HG03460 (cell line): ENCODE measurements at regions not wholly inside any gene's neighbourhood (a gene's known extent, or its start where the extent isn't known, plus 50 kb on each side); places are given as distances from the start of the nearest gene placed in this dataset.
"Not testable (repeated sequence)": the region's sequence is repeated elsewhere in the genome, so short reads cannot be mapped to it uniquely, and the experiment has no call there.

Source experiments
- ATAC-seq: cut with Tn5 transposase; IDR thresholded peaks from one replicate; pipeline ENCODE4 v1.9.1; 2021; ENCODE audit not compliant: unreplicated experiment

DNA sequence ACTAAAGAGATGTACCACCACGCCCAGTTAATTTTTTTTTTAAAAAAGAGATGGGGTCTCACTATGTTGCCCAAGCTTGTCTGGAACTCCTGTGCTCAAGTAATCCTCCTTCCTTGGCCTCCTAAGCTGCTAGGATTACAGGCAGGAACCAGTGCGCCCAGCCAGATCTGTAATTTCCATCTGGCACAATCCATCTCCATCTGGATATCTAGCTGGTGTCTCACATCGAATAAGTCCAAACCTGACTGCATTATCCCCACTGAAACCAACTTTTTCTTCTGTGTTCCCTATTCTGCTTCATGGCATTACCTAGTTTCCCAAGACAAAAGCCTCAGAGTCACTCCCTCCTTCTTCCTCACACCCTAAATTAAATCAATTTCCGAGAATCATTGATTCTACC is 125.8 kb upstream of the TEX13C start:
- ATAC-seq, result no peak

DNA sequence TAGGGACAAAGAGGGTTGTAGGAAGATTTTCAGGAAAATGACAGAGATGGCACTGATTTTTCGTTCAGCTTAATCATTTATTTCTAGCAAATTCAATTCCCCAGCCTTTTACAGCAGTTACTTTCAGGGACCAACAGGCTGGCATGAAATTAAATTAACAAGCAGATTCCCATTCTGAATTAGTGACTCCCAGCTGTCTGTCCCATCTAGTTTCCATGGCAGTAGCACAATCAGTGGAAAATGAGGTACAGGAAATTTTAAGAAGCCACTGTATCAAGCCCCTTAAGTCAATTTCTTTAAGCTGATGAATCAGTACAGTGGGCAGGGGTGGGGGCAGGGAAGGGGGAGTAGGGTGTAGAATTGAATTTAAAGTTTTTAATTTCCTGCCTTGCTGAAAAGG is 121.1 kb upstream of the TEX13C start:
- no peak for ATAC-seq

DNA sequence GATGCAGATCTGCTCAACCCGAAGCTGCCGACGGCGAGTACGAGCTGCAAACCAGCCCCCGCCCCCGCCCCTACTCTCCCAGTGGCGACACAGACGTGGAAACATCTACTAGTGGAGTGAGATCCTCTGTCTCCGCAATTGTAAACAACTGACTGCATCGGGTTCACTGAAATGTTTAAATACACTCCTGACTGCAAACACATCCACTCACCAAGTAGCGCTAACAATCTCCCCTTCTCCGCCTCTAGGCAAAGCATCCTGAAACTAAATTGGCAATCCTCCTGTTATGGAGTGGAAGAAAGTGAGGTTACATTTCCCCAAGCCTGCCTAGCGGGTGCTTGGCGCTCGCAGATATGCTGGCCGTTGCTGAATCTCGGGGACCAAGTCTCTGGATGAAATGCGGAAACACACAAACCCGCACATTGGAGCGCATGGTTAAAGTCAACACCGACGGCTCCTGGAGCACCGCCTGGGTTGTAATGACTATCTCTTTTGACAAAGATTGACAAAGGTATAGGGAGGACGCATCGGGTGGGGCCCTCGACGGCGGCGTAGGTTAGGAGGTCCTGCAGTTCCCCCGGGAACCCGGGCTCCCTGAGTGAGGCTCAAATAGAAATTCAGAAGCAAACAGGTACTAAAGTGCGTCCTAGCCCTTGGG is 117.0 kb upstream of the TEX13C start:
- ATAC-seq, result no peak

DNA sequence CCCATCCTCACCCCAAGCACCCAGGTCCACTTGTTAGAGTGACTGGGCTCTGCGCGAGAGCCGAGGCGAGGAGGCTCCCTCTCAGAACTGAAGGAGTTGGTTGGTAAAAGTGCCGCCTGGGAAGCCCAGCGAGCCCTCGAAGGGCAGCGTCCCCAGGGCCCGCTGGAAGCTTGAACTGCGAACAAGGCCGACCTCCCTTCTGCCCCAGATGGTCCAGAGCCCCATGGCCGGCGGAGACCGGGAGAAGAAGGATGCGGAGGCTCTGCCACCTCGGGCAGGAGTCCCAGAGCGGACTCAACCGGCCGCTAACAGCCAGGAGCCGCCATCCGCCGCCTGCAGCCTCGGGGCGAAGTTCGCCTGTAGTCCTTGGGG is 116.3 kb upstream of the TEX13C start:
- no peak for ATAC-seq

DNA sequence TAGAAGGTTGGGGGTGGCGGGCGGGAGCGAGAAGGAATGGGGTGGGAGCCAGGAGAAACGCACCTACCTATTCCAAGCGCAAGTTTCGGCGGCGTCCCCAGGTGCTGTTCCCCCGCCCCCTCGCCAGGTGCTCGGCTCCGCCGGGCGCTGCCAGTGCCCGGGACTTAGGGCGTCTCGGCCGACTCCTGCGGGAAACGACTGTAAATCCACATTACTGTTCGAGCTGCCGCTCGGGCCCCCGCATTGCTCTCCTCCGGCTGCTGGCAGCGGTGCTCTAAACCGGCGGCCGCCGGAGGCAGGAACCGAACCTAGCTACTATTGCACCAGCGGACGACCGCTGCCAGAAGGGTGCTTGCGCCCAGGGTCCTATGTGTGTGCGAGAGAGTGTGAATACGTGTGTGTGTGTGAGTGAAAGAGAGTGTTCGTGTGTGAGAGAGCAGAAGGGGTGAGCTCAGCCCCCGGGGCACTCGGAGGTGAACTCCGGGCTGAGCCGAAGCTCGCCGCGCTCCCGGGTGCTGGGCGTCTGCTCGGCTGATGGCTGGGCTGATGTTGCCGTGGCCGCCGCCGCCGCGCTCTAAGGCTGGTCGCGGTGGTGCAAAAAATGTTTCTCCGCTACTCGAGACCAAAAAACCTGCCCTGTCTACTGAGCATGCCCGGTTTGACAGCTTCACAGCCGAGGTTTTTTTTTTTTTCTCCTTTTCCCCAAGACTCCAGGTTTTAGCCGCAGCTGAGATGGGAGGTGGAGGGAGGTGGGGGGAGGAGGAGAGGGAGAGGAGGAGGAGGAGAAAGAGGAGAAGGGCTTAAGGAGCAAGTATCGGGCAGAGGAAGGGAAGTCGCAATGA is 115.7 kb upstream of the TEX13C start:
- ATAC-seq, result no peak

DNA sequence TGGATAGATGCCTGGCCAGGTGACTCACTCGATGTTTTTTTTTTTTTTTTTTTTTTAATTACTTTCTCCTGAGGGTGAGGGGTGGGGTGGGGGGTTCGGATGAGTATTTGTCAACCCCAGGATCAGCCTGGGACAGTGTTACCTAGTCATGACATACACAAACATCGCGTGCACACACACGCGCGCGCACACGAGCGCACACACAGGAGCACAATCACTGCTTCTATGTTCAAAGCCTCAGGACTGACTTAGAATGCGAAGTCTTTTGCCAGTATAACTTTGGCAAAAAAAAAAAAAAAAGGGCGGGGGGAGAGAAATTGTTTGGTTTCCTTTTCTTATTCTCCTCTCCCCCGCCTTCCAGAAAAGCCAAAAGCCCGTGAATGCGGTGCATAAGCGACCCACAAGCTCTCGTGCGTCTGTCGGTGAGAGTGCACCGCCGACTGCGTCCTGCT is 115.0 kb upstream of the TEX13C start:
- ATAC-seq, result no peak

DNA sequence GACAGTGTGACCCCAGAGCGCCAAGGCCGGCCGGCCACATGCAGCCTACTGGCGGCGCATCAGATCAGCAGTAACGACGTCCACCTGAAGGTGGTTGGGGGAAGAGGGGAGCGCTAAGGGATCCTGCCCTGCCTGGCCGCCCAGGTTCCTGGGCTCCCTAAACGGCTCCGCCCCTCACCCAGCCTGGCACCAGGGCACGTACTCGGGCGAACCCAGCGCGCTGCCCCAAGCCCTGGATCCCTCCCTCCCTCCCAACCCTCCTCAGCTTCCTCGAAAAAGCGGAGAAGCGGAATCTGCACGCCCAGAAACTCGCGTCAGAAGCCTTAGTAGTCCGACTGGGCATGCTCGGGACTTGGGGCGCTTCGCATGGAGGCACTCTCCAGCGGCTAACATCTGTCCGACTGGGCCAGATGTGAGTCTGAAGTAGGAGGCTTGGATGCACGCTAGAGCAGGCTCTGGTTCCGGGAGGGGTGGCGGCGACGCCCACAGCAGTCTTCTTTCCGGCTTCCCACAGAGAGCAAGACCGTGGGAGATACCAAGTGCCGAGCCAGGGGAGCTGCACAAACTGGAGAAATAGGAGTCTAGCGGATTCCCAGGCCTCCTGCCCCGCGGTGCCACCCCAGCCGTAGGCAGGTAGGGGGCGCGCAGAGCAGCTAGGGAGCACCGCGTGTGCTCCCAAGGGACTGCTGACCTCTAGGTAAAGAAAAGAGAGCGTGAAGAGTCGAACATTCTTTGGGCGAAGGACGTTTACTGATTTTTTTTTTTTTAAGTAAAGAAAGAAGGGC is 114.3 kb upstream of the TEX13C start:
- no peak for ATAC-seq

DNA sequence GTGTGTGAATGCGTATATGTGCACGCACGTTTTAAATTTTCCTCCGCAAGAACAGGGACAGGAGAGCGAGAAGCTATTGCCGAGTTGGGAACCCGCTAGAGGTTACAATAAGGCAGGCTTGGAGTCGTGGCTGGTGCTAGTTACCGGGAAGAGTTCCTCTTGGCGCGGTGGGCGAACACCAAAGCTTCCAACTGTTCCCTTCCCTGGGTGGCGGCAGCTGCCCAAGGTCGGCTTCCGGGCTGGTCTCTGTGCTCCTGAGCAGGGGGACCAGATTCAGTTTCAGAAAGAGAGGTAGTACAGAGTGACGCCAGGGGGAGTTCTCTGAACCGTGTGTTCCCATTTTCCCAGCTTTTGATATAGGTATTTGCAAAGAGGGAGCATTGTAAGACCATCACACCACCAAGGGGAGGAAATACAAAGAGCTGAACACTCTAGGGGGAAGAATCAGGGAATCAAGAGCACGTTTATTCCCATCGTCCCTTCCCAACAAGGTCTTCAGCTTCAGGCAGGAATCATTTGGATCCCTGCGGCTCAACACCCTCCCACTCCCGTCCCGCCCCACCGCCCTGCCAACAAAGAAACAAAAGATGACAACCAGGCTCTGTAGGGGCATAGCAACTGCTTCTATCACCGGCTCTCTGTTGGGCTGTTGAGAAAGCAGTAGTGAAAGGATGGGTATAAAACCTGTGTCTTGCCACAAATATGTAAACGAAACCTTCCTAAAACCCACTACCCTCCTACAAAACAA is 113.6 kb upstream of the TEX13C start:
- ATAC-seq, result no peak

DNA sequence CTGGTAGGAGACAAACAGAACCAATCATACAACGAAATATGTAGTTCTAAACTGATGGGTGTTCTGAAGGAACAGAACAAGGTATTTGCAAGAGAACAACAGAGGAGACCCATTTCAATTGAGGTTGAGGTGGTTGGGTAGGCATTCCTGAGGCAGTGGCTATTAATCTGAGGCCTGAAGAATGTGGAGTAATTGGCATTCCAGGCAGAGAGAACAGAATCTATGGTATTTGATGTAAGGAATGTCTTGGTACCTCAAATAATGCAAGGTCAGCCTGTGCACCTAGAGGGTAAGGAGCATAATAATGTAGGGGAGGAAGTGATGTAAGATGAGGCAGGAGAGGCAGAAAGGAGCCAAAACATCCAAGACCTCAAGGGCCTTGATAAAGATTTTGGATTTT is 109.5 kb upstream of the TEX13C start:
- ATAC-seq, result no peak

DNA sequence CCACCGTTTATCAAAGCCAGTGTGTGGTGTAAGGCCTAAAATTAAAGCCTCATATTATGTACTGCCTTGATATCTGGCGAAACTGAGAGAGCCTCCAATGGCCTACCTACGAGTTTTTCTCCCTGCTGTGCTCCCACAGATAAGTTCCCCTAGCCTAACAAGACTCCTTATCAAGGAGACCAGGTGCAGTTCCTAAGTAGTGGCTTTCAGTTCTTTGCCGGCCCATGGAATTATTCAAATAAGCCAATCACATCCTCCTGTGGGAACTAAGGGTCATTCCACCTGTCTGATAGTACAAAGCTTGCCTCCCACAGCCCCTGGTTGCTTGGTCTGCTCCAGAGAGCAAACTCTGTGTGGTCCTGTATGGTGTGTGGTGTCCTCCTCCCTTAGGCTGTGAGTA is 99.8 kb upstream of the TEX13C start:
- no peak for ATAC-seq

DNA sequence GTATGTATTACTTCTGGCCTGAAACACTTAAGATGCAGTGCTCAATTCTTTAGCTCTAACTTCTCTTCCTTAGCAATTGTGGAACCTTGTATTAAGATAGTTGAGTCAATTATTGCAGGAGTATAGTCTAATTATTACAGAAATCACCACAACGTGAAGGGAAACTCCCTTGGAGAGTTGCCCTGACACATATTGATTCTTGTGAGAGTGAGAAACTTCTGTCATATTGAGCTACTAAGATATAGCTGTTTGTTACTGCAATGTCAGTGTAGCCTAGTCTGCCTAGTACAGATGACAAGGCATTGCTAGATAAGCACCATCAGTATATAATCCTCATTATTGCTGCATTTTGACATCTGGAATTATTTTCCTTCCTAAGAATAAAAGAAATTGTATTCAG is 82.7 kb upstream of the TEX13C start:
- no peak for ATAC-seq

DNA sequence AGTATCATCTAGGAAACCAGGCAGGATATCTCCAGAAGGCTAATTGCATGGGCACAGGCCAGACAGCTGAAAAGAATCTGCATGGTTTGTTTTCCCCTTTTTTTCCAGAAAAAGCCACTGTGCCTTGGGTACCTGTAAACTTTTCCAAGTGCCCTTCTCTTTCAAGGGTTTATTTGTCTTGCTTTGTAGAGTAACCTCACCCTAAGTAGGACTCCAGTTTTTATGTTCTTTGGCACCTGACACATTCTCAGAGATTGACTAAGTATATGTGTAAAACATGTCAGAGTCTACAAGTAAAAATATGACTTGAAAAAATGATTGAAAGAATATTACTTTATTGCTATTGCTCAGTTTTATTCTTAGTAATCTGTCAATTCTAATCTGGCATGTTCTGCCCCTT is 70.7 kb upstream of the TEX13C start:
- no peak for ATAC-seq

DNA sequence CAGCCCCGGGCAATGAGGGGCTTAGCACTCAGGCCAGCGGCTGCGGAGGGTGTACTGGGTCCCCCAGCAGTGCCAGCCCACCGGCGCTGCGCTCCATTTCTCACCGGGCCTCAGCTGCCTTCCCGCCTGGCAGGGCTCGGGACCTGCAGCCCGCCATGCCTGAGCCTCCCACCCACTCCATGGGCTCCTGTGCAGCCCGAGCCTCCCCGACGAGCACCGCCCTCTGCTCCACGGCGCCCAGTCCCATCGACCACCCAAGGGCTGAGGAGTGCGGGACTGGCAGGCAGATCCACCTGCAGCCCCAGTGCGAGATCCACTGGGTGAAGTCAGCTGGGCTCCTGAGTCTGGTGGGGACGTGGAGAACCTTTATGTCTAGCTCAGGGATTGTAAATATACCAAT is 63.9 kb upstream of the TEX13C start:
- not testable (repeated sequence) for ATAC-seq

DNA sequence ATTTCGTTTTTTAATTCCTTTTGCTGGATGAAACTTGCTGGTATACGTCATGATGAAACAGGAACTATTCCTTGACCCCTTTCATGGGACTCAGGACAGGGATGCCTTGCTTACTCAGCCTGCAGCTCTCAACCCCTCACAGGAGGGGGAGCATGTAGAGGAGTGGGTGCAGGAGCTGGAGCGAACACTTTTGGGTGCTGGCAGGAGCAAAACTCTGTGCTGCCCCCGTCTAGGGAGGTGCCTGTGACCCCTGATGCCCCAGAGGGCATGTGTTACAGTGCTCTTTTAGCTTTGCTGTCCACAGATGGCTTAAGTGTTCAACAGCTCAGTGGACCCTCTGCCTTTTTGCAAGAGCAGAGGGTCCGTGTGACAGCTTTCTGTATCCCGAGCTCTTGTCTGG is 56.8 kb upstream of the TEX13C start:
- ATAC-seq, result no peak

DNA sequence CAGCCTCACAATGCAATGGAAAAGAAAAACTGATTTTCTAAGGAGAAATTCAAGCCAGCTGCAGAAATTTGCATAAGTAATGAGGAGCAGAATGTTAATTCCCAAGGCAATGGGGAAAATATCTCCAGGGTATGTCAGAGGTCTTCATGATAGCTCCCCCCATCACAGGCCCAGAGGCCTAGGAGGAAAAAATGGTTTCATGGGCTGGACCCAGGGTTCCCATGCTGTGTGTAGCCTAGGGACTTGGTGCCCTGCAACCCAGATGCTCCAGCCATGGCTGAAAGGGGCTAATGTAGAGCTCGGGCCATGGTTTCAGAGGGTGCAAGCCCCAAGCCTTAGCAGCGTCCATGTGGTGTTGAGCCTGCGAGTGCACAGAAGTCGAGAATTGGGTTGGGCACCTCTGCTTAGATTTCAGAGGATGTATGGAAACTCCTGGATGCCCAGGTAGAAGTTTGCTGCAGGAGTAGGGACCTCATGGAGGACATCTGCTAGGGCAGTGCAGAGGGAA is 53.5 kb upstream of the TEX13C start:
- ATAC-seq, result no peak
